GM06990 (cell line): ENCODE measurements at regions not wholly inside any gene's neighbourhood (a gene's known extent, or its start where the extent isn't known, plus 50 kb on each side); places are given as distances from the start of the nearest gene placed in this dataset.

ENCODE experiments used
- DNase-seq: peaks from one replicate; pipeline ENCODE4 v3.0.0-alpha.2; 2011; ENCODE audit not compliant: insufficient read length; ENCODE audit errors: extremely low read depth
- H3K27me3 ChIP-seq: replicated peaks from 2 replicates; pipeline ENCODE4 v1.6.0; 2011; ENCODE audit warnings: low read length; ENCODE audit not compliant: control insufficient read depth, insufficient read depth
- H3K36me3 ChIP-seq: 2 replicates; pipeline ENCODE4 v1.5.1; 2011; ENCODE audit warnings: low read length; ENCODE audit not compliant: control insufficient read depth, insufficient read depth
- H3K4me3 ChIP-seq: replicated peaks from 2 replicates; pipeline ENCODE4 v1.5.1; 2011; ENCODE audit warnings: low read depth, mild to moderate bottlenecking, control low read depth, low read length
- CTCF ChIP-seq: IDR thresholded peaks from 2 replicates; pipeline ENCODE4 v1.5.1; 2011; ENCODE audit warnings: low read length, control low read depth, mild to moderate bottlenecking, inconsistent platforms; ENCODE audit not compliant: insufficient read depth, poor library complexity, severe bottlenecking

- Histone ChIP-seq H3K36me3 (no peaks in the 10 kb centered on the region), H3K27me3 (no peaks in the 10 kb centered on the region), H3K4me3 (no peak overlapping the region)
- no peak for DNase-seq
- no peak for TF ChIP-seq CTCF
Observed at GRCh38 chr12:20123465-20123864, 244.9 kb upstream of the PDE3A start.

- DNase-seq, result no peak
- no peak overlapping the region for H3K4me3 ChIP-seq
- H3K27me3 ChIP-seq, result no peaks in the 10 kb centered on the region
- no peaks in the 10 kb centered on the region for H3K36me3 ChIP-seq
- TF ChIP-seq CTCF, result no peak
Observed at GRCh38 chr12:20125276-20125798, 243.0 kb upstream of the PDE3A start.

- no peaks in the 10 kb centered on the region for H3K27me3 ChIP-seq
- H3K36me3 ChIP-seq, result no peaks in the 10 kb centered on the region
- TF ChIP-seq CTCF, result no peak
- no peak overlapping the region for H3K4me3 ChIP-seq
- no peak for DNase-seq
Observed at GRCh38 chr12:20126601-20127000, 241.7 kb upstream of the PDE3A start.

- no peak for DNase-seq
- no peak for TF ChIP-seq CTCF
- no peaks in the 10 kb centered on the region for H3K36me3 ChIP-seq
Observed at GRCh38 chr12:20127413-20127812, 240.9 kb upstream of the PDE3A start.

GRCh38 chr12:20128928-20129327, 239.4 kb upstream of the PDE3A start:
- Histone ChIP-seq H3K27me3 (no peaks in the 10 kb centered on the region), H3K4me3 (no peak overlapping the region), H3K36me3 (no peaks in the 10 kb centered on the region)
- DNase-seq, result no peak
- TF ChIP-seq CTCF, result no peak

More at GRCh38 chr12:20127413-20127812, 240.9 kb upstream of the PDE3A start:
- Histone ChIP-seq H3K27me3 (no peaks in the 10 kb centered on the region), H3K4me3 (no peak overlapping the region)

- no peak for TF ChIP-seq CTCF
- Histone ChIP-seq H3K36me3 (no peaks in the 10 kb centered on the region), H3K27me3 (no peaks in the 10 kb centered on the region), H3K4me3 (no peak overlapping the region)
- DNase-seq, result no peak
Observed at GRCh38 chr12:20132818-20133217, 235.5 kb upstream of the PDE3A start.
